Heart right ventricle (tissue), 16 donors: ENCODE measurements at regions not wholly inside any gene's neighbourhood (a gene's known extent, or its start where the extent isn't known, plus 50 kb on each side); places are given as distances from the start of the nearest gene placed in this dataset.

Source experiments
- ATAC-seq, 8 donors: fragments of 200-7000 bp; cut with Tn5 transposase; one replicate each; pipeline ENCODE4 v1.9.1; 2020; ENCODE audit warnings: mild to moderate bottlenecking in 8 of 8, moderate library complexity in 8 of 8, moderate number of reproducible peaks in 1 of 8
- DNase-seq, 2 donors: peaks; one replicate each; pipeline ENCODE4 v3.0.0-alpha.2; 2020
- H3K27ac ChIP-seq, 10 donors: fragments of 200-600 bp; sonication (generic) in 2 of 10; one replicate each; pipeline versions ENCODE4 v1.5.0 to v1.8.0; 2020 to 2022; ENCODE audit warnings: mild to moderate bottlenecking in 3 of 10
- H3K27me3 ChIP-seq, 7 donors: fragments of 200-600 bp; one replicate each; pipeline ENCODE4 v1.8.0; 2021 to 2022; ENCODE audit warnings: mild to moderate bottlenecking in 2 of 7
- H3K36me3 ChIP-seq, 9 donors: fragments of 200-600 bp; sonication (generic) in 1 of 9; one replicate each; pipeline versions ENCODE4 v1.5.0 to v1.8.0; 2020 to 2022; ENCODE audit warnings: mild to moderate bottlenecking in 2 of 9
- H3K4me1 ChIP-seq, 9 donors: fragments of 200-600 bp; sonication (generic) in 1 of 9; one replicate each; pipeline versions ENCODE4 v1.5.0 to v1.8.0; 2020 to 2022; ENCODE audit warnings: mild to moderate bottlenecking in 4 of 9
- H3K4me3 ChIP-seq, 10 donors: fragments of 200-600 bp; sonication (generic) in 2 of 10; one replicate each; pipeline versions ENCODE4 v1.5.0 to v1.8.0; 2020 to 2022; ENCODE audit warnings: mild to moderate bottlenecking in 7 of 10, moderate library complexity in 2 of 10
- H3K9me3 ChIP-seq, 11 donors: fragments of 200-600 bp in 10 of 11; sonication (generic) in 2 of 11; one replicate each; pipeline versions ENCODE4 v1.5.0 to v1.8.0; 2013 to 2022; ENCODE audit warnings: mild to moderate bottlenecking in 2 of 11, control low read depth in 1 of 11, moderate library complexity in 1 of 11
- CTCF ChIP-seq, 9 donors: fragments of 200-600 bp; sonication (generic) in 2 of 9; IDR thresholded peaks; one replicate each; pipeline versions ENCODE4 v1.5.0 to v1.8.0; 2021 to 2022; ENCODE audit warnings: antibody characterized with exemption in 9 of 9, mild to moderate bottlenecking in 5 of 9, moderate library complexity in 1 of 9
- WGBS, 2 donors: extraction: QIAGEN DNeasy Blood & Tissue Kit; methylation state at CpG; one replicate each; pipeline ENCODE4 v1.1.7; 2013; ENCODE audit warnings: inconsistent platforms in 1 of 2; 5-methylcytosine and 5-hydroxymethylcytosine counted together
- intact Hi-C, 10 donors: fragments of 100-400 bp; cut with DNase I; formaldehyde crosslinking; loops; one replicate each; pipeline versions ENCODE4 v1.11.1 to v1.14.2; 2022
- donor health status: Arrhythmogenic right ventricular cardiomyopathy.
- donor health status: ischemic (EF 13 %, LVEDD 7.1; RV severe dilation, severe dysfunction).
- donor health status: healthy with polysubstance abuse.
- donor health status: DM: no; HTN: yes; CAD: no.
- donor health status: DM: no; HTN: no; CAD: no.
- donor health status: ischemic (EF 25% LVEDD 6.9; RV normal size, moderate dysfunction).
- donor health status: ischemic (EF 25% LVEDD 5.7; RV mildly dilated, moderate dysfunction).
- donor health status: healthy.
- donor health status: DM: yes; HTN: yes; CAD: no.
- donor health status: Ischemic cardiomyopathy.
- donor health status: ischemic (EF 35%, LVEDD 5.7; RV mildly dilated, moderate dysfunction).
- donor health status: nonischemic (EF 11% LVEDD 7.7; RV severe dilation, severe dysfunction).
- donor health status: DM: yes; HTN: yes; CAD: no.
- donor health status: PGD.
- donor health status: ischemic (EF 29% LVEDD 5.4; RV normal size, mild dysfunction).
- donor health status: nonischemic (EF 23%, LVEDD 6.1; RV moderate dilation, normal function).

- Histone ChIP-seq H3K27me3 (no peaks in the 10 kb centered on the region), H3K4me3 (no peak overlapping the region), H3K27ac (no peak overlapping the region), H3K36me3 (no peaks in the 10 kb centered on the region), H3K9me3 (peaks cover 0 to 10% (median 0%) of the 10 kb centered on the region in 11 donors), H3K4me1 (peaks cover 0 to 8% (median 0%) of the 10 kb centered on the region in 9 donors)
- WGBS, 2 donors, result 52 to 59% methylated on average over 7 of the region's 7 CpGs
- DNase-seq (no peak), ATAC-seq (peak in 1 of 8 donors; percentile 41)
- TF ChIP-seq CTCF (IDR thresholded peaks at IDR 0.05), result no peak
- intact Hi-C loops, result no loop called here
Observed at GRCh38 chr10:52440612-52441285, 126.7 kb downstream of the DKK1 start.

GRCh38 chr10:52442576-52442975 lies 128.5 kb downstream of the DKK1 start:
- no peaks in the 10 kb centered on the region for H3K36me3 ChIP-seq
- intact Hi-C loops, result no loop called here

GRCh38 chr10:52443419-52444388 lies 129.6 kb downstream of the DKK1 start:
- no peak for TF ChIP-seq CTCF (IDR thresholded peaks at IDR 0.05)

More at GRCh38 chr10:52442576-52442975, 128.5 kb downstream of the DKK1 start:
- no peak overlapping the region for H3K4me3 ChIP-seq
- DNase-seq (no peak), ATAC-seq (no peak)
- peaks cover 0 to 8% (median 0%) of the 10 kb centered on the region in 9 donors for H3K4me1 ChIP-seq
- no peaks in the 10 kb centered on the region for H3K27me3 ChIP-seq
- H3K9me3 ChIP-seq, result no peaks in the 10 kb centered on the region
- no peak for TF ChIP-seq CTCF (IDR thresholded peaks at IDR 0.05)
- H3K27ac ChIP-seq, result no peak overlapping the region

GRCh38 chr10:52446391-52446790 lies 132.3 kb downstream of the DKK1 start:
- no peak overlapping the region for H3K27ac ChIP-seq
- ATAC-seq (no peak), DNase-seq (no peak)
- H3K36me3 ChIP-seq, result no peaks in the 10 kb centered on the region
- intact Hi-C loops, result no loop called here
- H3K4me3 ChIP-seq, result no peak overlapping the region
- H3K4me1 ChIP-seq, result peaks cover 0 to 8% (median 0%) of the 10 kb centered on the region in 9 donors
- TF ChIP-seq CTCF (IDR thresholded peaks at IDR 0.05), result no peak
- H3K9me3 ChIP-seq, result no peaks in the 10 kb centered on the region
- no peaks in the 10 kb centered on the region for H3K27me3 ChIP-seq
- WGBS, 2 donors, result 44 to 64% methylated on average over 5 of the region's 5 CpGs

More at GRCh38 chr10:52443419-52444388, 129.6 kb downstream of the DKK1 start:
- no peak overlapping the region for H3K27ac ChIP-seq
- no peaks in the 10 kb centered on the region for H3K9me3 ChIP-seq
- no peak overlapping the region for H3K4me3 ChIP-seq
- H3K27me3 ChIP-seq, result no peaks in the 10 kb centered on the region
- intact Hi-C loops, result no loop called here
- WGBS, 2 donors, result 38 to 46% methylated on average over 3 of the region's 3 CpGs
- DNase-seq (no peak), ATAC-seq (peak in 3 of 8 donors; percentile 22 to 79 (median 52))
- H3K4me1 ChIP-seq, result peaks cover 0 to 8% (median 0%) of the 10 kb centered on the region in 9 donors
- H3K36me3 ChIP-seq, result no peaks in the 10 kb centered on the region
